Fibroblast of pulmonary artery (primary cell): ENCODE measurements at regions not wholly inside any gene's neighbourhood (a gene's known extent, or its start where the extent isn't known, plus 50 kb on each side); places are given as distances from the start of the nearest gene placed in this dataset.
A peak's percentile ranks its signal among the peaks of the same experiment; 100 is the strongest.

Source experiments
- DNase-seq: peaks from one replicate; pipeline ENCODE4 v3.0.0-alpha.2; 2010; ENCODE audit warnings: low read depth
- H3K4me3 ChIP-seq: replicated peaks from 2 replicates; pipeline ENCODE4 v1.5.1; 2011; ENCODE audit warnings: low read depth, mild to moderate bottlenecking, control low read depth, low read length, moderate library complexity
- CTCF ChIP-seq: IDR thresholded peaks from 2 replicates; pipeline ENCODE4 v1.5.1; 2011; ENCODE audit warnings: mild to moderate bottlenecking, control low read depth, low read length, inconsistent platforms; ENCODE audit errors: missing control alignments

- DNase-seq: no peak
- no peak for TF ChIP-seq CTCF
- H3K4me3 ChIP-seq: no peak overlapping the region
These were observed 269.9 kb downstream of the SPRY1 start for GRCh38 chr4:123666486-123666885.

GRCh38 chr4:123667496-123667895, 270.9 kb downstream of the SPRY1 start:
- no peak overlapping the region for H3K4me3 ChIP-seq
- DNase-seq: peak; percentile 27
- no peak for TF ChIP-seq CTCF

- no peak for TF ChIP-seq CTCF
- DNase-seq: no peak
- no peak overlapping the region for H3K4me3 ChIP-seq
These were observed 271.4 kb downstream of the SPRY1 start for GRCh38 chr4:123667991-123668390.

GRCh38 chr4:123671636-123672404, 275.2 kb downstream of the SPRY1 start:
- no peak for DNase-seq
- TF ChIP-seq CTCF: no peak
- H3K4me3 ChIP-seq: no peak overlapping the region

GRCh38 chr4:123672987-123673386, 276.4 kb downstream of the SPRY1 start:
- DNase-seq: peak; percentile 46
- TF ChIP-seq CTCF: no peak
- no peak overlapping the region for H3K4me3 ChIP-seq

GRCh38 chr4:123673971-123674370, 277.4 kb downstream of the SPRY1 start:
- no peak for TF ChIP-seq CTCF

GRCh38 chr4:123674762-123675465, 278.3 kb downstream of the SPRY1 start:
- no peak for DNase-seq
- no peak for TF ChIP-seq CTCF
- no peak overlapping the region for H3K4me3 ChIP-seq

More at GRCh38 chr4:123673971-123674370, 277.4 kb downstream of the SPRY1 start:
- DNase-seq: no peak
- H3K4me3 ChIP-seq: no peak overlapping the region
